HG03280 (cell line): ENCODE measurements at regions not wholly inside any gene's neighbourhood (a gene's known extent, or its start where the extent isn't known, plus 50 kb on each side); places are given as distances from the start of the nearest gene placed in this dataset.

Source experiments
- ATAC-seq: cut with Tn5 transposase; IDR thresholded peaks from one replicate; pipeline ENCODE4 v1.9.1; 2021; ENCODE audit warnings: mild to moderate bottlenecking, moderate library complexity; ENCODE audit not compliant: unreplicated experiment

DNA sequence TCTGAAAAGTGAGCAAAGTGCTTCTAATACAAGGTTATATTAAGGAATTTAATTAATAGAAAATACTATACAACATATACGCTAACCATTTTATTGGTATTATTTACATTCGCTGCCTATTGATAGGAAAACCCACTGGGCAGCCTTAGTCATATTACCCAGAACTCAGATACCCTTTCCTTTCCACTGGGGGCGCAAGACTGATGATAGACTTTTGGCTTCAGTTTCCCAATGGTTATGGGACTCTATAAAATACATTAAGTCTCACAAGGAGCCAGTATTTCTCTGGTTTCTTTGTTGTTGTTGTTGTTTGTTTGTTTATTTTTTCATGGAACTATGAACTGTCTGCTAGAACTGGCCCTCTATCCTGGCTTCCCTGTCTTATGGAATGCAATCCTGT lies 471.1 kb upstream of the KIRREL3 start:
- no peak for ATAC-seq

DNA sequence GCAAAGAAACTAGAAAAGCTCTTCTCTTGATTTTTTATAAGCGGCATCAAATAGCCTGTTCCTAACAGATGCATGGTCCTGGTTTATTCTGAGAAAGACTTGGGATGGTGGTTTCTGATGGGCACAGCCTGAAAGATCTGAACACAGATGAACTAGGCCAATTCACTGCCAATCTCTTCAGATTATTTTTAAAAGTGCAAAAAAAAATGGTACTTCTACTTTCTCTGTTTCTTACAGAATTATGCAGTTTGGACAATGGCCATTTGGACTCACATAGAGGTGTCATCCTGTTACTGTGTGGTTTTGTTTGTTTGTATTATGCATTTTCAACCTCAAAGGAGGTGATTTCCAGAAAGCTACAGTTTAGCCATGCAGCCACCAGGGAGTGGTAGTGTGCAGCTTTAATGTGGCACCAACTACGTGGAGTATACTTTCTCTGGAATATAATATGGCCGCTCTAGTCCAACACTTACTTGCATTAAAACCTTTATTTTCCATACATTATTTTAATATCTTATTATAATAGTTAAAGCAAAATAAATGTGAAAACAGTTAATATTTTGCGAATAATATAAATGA lies 469.8 kb upstream of the KIRREL3 start:
- ATAC-seq = peak; percentile 74

GRCh38 chr11:127464325-127464724 lies 463.8 kb upstream of the KIRREL3 start:
- no peak for ATAC-seq

DNA sequence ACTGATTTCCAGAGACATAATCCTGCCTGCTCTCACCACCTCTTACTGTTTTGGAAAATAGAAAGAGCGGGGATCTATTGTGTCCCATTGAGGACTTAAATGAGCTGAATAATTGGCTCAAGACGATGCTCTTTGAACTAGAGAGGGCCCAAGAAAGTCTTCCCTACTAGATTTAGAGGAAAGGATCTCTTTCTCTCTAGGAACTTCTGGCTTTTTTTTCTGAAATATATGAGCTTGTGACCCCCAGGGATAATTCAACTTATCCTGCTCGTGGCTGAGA lies 461.4 kb upstream of the KIRREL3 start:
- no peak for ATAC-seq

DNA sequence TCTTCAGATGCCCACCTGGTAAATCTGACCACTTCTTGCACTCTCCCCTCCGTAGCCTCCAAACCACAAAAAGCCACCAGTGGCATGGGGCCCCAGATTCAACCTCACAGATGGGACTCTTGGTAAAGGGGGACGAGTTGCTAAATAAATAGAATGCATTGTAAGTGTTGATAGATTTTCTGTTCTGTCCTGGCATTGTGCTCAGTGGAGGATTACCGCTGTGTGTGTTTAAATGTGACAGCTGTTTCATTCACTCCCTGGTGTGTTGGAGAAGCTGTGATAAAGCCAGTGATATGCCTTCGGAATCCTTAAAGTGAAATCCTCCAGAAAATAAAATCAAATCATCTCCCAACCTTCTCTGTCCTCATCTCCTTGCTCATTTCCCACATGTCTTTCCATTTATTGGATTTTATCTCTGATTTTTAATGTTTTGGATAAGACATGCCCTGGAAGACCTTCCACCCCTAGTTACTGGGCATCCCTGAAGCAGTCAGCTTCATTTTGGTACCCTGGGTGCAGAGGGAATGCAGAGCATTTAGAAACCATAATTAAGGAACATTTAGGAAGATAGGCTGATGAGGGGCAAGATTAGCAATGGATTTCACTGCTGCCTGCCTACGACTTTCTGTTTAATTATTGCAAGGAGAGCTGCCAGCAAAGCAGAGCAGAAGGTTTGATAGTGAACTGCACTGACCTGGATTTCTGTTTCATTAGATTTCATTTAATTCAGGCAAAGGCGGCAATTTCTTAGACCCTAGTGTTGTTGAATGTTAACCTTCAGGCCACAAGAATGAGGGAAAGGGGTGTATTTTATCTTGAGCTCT lies 460.9 kb upstream of the KIRREL3 start:
- no peak for ATAC-seq

DNA sequence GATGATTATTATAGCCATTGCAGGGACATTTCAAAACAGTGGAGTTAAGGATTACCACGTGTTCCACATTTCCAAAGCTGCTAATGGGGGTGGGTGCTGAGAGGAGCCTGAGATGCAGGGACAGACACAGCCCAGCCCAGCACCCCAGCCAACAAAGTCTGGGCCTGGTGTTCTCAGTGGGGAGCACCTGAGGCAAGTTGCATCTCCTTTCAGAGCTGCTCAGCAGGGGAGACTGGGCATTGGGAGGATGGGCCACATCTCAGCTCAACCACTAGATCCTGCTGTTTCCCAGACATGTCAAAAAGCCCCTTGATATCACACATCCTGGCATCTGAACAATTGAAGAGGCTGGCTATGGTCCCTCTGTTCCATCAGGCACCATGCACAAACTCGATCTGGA lies 458.0 kb upstream of the KIRREL3 start:
- ATAC-seq = no peak

- no peak for ATAC-seq
These were observed 454.3 kb upstream of the KIRREL3 start for GRCh38 chr11:127454856-127455255.

DNA sequence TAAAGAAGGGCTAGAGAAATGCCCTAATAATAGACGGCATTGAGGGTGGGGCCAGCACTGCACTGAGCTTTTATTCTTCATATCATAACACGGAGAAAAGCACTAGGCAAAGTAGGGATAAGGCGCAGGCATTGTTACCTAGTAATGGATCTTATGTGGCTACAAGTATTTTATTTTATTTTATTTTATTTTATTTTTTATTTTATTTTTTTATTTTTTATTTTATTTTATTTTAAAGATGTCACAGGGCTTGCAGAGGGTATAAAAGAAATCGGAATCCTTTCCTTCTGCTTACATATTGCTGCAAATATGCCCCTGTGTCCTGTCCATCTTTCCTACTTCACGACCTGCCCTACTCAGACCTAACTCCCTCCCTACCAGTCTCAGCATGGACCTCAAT lies 452.0 kb upstream of the KIRREL3 start:
- no peak for ATAC-seq

DNA sequence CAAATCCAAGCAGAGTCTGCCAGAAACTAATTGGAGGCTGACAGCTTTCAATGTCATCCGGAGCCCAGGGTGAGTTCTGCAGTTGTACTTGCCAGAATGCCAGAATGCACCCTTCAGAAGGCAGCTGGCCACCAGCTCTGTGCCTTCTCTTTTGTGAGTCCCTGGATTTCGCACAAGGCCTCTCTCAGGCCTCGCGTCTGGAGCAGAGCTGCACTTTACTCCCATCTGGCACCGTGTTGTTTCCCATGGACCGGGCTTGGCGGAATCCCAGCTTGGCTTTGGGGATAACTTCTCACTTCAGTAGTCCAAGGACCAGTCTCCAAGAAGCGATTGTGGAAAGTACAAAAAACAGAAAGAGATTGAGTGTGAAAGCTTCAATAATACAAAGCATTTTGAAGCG lies 451.3 kb upstream of the KIRREL3 start:
- no peak for ATAC-seq

GRCh38 chr11:127448101-127448500 lies 447.5 kb upstream of the KIRREL3 start:
- no peak for ATAC-seq

- no peak for ATAC-seq
These were observed 444.9 kb upstream of the KIRREL3 start for GRCh38 chr11:127445476-127445875.

- no peak for ATAC-seq
These were observed 442.7 kb upstream of the KIRREL3 start for GRCh38 chr11:127443297-127443696.

DNA sequence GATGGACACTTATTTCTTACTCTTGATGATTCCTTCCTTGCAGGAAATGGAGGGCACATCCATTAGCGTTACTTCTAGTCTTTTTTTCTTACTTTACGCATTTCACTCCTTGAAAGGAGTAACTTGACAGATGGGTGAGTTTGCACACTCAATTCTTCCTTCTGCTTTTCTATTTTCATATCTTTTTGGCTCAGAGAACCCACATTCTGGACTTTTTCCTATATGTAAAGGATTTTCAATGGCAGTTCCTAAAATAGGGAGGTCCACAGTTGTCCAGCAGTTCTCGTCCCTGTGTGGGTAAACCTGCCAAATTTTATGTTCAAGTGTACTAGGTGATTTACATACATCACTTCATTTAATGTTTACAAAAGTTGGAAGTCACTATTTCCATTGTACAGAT lies 440.0 kb upstream of the KIRREL3 start:
- ATAC-seq = no peak

GRCh38 chr11:127425281-127425680 lies 424.7 kb upstream of the KIRREL3 start:
- no peak for ATAC-seq

- no peak for ATAC-seq
These were observed 424.1 kb upstream of the KIRREL3 start for GRCh38 chr11:127424661-127425060.

GRCh38 chr11:127420139-127420538 lies 419.6 kb upstream of the KIRREL3 start:
- ATAC-seq = no peak

DNA sequence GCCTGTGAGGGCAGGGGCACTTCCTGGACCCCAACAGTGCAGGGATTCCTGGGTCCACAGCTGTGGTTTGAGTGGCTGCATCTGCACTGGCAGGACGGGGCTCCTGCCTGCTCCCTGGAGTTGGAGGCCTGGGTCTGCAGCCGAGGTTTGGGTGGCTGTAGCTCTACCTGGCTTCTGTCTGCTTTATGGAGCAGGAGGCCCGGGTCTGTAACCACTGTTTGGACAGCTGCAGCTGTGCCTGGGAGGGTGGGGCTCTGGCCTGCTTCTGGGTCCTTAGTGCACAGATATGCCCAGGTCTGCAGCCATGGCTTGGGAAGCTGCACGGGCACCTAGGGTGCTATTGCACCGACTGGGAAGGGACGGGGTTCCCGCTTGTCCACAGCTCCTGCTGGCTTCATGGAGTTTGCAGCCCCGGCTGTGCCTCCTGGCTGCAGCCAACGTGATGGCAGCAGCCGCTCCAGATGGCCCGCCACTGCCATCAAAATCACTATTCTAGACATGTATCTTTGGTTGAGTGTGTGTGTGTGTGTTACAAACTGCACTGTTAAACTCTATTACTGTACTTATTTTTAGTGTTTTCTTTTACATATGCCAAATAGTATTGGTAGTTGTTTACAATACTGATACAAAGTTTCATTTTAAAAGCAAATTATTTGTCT lies 412.3 kb upstream of the KIRREL3 start:
- ATAC-seq = no peak

DNA sequence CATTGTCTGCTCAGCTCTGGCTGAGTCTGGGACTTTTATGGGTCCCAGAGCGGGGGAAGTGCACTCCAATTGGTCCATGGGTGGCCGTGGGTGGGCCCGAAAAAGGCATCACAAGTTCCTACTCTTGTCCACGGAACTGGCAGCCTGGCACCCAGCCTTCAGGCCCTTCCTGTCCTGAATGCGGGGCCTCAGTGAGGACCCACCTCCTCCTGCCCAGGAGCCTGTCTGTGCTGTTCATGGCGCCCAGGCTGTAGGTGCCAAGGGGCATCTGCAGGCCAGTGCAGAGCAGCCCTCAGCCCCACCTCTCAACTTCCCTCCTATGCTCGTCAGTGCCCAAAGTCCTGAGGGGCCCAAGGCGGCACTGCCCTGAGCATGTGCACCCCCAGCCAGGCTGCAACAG lies 411.7 kb upstream of the KIRREL3 start:
- no peak for ATAC-seq

DNA sequence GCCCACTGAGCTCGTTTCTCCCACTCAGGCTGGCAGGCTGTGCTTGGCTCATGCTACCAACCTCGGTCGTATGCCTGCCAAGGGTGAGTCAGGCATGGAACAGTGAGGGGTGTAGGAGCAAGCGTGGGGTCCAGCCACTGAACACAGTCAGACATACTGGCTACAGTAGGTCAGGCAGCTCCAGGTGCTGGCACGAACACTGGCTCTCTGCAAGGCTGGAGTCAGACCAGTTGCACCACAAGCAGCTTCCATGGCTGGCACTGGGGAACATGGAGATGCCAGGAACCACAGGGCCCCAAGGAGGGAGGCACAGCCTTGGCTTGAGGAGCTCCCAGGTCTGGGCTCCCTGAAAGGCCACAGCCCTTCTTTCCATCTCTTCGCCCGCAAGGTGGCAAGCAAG lies 410.7 kb upstream of the KIRREL3 start:
- no peak for ATAC-seq

GRCh38 chr11:127395034-127395433 lies 394.5 kb upstream of the KIRREL3 start:
- no peak for ATAC-seq

- no peak for ATAC-seq
These were observed 393.0 kb upstream of the KIRREL3 start for GRCh38 chr11:127393460-127393997.

GRCh38 chr11:127392575-127392974 lies 392.0 kb upstream of the KIRREL3 start:
- no peak for ATAC-seq
